Liver (tissue), 3 donors: ENCODE measurements at regions not wholly inside any gene's neighbourhood (a gene's known extent, or its start where the extent isn't known, plus 50 kb on each side); places are given as distances from the start of the nearest gene placed in this dataset.

ENCODE experiments used
- EGR1 ChIP-seq, 2 donors: IDR thresholded peaks; 2 replicates each; pipeline ENCODE4 v1.6.1; 2016 to 2018; ENCODE audit warnings: antibody characterized with exemption in 2 of 2, low read depth in 2 of 2
- FOXA1 ChIP-seq: IDR thresholded peaks from 2 replicates; pipeline ENCODE4 v1.6.1; 2016; ENCODE audit warnings: antibody characterized with exemption
- GABPA ChIP-seq, 2 donors: IDR thresholded peaks in 1 of 2; conservative IDR thresholded peaks in 1 of 2; 2 replicates each; pipeline ENCODE4 v1.6.1; 2016; ENCODE audit warnings: antibody characterized with exemption in 2 of 2, mild to moderate bottlenecking in 1 of 2, moderate library complexity in 1 of 2
- HNF4G ChIP-seq: IDR thresholded peaks from 2 replicates; pipeline ENCODE4 v1.6.1; 2016; ENCODE audit warnings: antibody characterized with exemption
- JUND ChIP-seq, 2 donors: IDR thresholded peaks; 2 replicates each; pipeline ENCODE4 v1.6.1; 2016; ENCODE audit warnings: antibody characterized with exemption in 2 of 2
- RAD21 ChIP-seq, 2 donors: IDR thresholded peaks; 2 replicates each; pipeline ENCODE4 v1.6.1; 2016; ENCODE audit warnings: antibody characterized with exemption in 2 of 2, mild to moderate bottlenecking in 2 of 2
- RXRA ChIP-seq, 2 donors: IDR thresholded peaks; 2 replicates each; pipeline ENCODE4 v1.6.1; 2017 to 2018; ENCODE audit warnings: antibody characterized with exemption in 2 of 2, mild to moderate bottlenecking in 1 of 2
- SP1 ChIP-seq: IDR thresholded peaks from 2 replicates; pipeline ENCODE4 v1.6.1; 2018; ENCODE audit warnings: antibody characterized with exemption, mild to moderate bottlenecking
- TAF1 ChIP-seq: conservative IDR thresholded peaks from 2 replicates; pipeline ENCODE4 v1.6.1; 2016; ENCODE audit warnings: antibody characterized with exemption, mild to moderate bottlenecking
- YY1 ChIP-seq: IDR thresholded peaks from 2 replicates; pipeline ENCODE4 v1.6.1; 2016; ENCODE audit warnings: antibody characterized with exemption, mild to moderate bottlenecking
- TF ChIP-seq, protein P1 (sequence below): fragments of 150-350 bp; IDR thresholded peaks from 2 replicates; pipeline ENCODE4 v1.5.1; 2017; ENCODE audit warnings: improper control_type of control experiment, low read depth, low read length; ENCODE audit not compliant: missing input control
- TF ChIP-seq, protein P2 (sequence below): IDR thresholded peaks from 2 replicates; pipeline ENCODE4 v1.6.1; 2016; ENCODE audit warnings: antibody characterized with exemption
- TF ChIP-seq, protein P3 (sequence below): IDR thresholded peaks from 2 replicates; pipeline ENCODE4 v1.6.1; 2016; ENCODE audit warnings: antibody characterized with exemption
- TF ChIP-seq, protein P4 (sequence below): IDR thresholded peaks from 2 replicates; pipeline ENCODE4 v1.6.1; 2016; ENCODE audit warnings: antibody characterized with exemption, mild to moderate bottlenecking
- donor health status: healthy.
- donor health status: healthy.

DNA sequence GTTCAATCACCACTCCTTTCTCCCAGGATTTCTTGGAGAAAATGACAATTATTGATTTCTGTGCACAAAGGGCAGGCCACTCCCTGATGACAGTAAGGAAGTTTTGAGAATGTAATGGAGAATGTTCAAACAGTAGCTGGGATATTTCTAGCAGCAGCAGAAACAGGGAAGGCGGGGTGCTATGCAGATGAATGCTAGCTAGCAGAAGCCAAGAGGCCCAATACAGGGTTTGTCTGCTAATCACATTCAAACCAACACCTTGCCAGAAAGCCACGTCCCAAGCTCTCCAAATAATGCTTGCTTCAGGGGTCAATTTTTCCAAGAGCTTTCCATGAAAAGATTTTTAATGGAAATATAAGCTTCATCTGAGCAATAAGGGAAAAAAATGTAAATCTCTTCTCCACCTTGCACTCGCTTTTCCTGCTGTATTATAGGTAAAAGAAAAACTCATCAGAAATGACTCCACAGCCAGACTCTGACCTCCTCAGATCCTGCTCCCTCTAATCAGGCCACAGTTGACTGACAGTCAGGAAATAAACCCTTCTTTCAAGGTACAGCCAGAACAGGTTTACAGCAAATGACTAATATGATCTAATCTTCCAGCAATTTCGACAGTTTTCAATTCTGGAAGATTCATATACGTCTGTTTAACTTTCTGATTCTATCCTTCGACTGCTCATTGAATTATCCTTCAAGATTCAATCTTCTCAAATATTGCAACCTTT lies 84.7 kb upstream of the PCDH19 start:
- TF ChIP-seq EGR1 (IDR thresholded peaks at IDR 0.05; ENCODE audit: low read depth in 2 of 2), result no peak
- no peak for TF ChIP-seq RAD21 (IDR thresholded peaks at IDR 0.05)
- TF ChIP-seq, protein P1, sequence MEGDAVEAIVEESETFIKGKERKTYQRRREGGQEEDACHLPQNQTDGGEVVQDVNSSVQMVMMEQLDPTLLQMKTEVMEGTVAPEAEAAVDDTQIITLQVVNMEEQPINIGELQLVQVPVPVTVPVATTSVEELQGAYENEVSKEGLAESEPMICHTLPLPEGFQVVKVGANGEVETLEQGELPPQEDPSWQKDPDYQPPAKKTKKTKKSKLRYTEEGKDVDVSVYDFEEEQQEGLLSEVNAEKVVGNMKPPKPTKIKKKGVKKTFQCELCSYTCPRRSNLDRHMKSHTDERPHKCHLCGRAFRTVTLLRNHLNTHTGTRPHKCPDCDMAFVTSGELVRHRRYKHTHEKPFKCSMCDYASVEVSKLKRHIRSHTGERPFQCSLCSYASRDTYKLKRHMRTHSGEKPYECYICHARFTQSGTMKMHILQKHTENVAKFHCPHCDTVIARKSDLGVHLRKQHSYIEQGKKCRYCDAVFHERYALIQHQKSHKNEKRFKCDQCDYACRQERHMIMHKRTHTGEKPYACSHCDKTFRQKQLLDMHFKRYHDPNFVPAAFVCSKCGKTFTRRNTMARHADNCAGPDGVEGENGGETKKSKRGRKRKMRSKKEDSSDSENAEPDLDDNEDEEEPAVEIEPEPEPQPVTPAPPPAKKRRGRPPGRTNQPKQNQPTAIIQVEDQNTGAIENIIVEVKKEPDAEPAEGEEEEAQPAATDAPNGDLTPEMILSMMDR, result no peak
- TF ChIP-seq, protein P2, sequence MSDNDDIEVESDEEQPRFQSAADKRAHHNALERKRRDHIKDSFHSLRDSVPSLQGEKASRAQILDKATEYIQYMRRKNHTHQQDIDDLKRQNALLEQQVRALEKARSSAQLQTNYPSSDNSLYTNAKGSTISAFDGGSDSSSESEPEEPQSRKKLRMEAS, result no peak
- TF ChIP-seq FOXA1, result no peak
- no peak for TF ChIP-seq JUND (IDR thresholded peaks at IDR 0.05)
- TF ChIP-seq TAF1, result no peak
- TF ChIP-seq RXRA (IDR thresholded peaks at IDR 0.05), result no peak
- TF ChIP-seq GABPA (IDR thresholded peaks at IDR 0.05 in 1 of 2, conservative IDR thresholded peaks at IDR 0.05 in 1 of 2), result no peak
- no peak for TF ChIP-seq SP1
- no peak for TF ChIP-seq YY1
- TF ChIP-seq, protein P3, sequence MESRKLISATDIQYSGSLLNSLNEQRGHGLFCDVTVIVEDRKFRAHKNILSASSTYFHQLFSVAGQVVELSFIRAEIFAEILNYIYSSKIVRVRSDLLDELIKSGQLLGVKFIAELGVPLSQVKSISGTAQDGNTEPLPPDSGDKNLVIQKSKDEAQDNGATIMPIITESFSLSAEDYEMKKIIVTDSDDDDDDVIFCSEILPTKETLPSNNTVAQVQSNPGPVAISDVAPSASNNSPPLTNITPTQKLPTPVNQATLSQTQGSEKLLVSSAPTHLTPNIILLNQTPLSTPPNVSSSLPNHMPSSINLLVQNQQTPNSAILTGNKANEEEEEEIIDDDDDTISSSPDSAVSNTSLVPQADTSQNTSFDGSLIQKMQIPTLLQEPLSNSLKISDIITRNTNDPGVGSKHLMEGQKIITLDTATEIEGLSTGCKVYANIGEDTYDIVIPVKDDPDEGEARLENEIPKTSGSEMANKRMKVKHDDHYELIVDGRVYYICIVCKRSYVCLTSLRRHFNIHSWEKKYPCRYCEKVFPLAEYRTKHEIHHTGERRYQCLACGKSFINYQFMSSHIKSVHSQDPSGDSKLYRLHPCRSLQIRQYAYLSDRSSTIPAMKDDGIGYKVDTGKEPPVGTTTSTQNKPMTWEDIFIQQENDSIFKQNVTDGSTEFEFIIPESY, result no peak
- TF ChIP-seq, protein P4, sequence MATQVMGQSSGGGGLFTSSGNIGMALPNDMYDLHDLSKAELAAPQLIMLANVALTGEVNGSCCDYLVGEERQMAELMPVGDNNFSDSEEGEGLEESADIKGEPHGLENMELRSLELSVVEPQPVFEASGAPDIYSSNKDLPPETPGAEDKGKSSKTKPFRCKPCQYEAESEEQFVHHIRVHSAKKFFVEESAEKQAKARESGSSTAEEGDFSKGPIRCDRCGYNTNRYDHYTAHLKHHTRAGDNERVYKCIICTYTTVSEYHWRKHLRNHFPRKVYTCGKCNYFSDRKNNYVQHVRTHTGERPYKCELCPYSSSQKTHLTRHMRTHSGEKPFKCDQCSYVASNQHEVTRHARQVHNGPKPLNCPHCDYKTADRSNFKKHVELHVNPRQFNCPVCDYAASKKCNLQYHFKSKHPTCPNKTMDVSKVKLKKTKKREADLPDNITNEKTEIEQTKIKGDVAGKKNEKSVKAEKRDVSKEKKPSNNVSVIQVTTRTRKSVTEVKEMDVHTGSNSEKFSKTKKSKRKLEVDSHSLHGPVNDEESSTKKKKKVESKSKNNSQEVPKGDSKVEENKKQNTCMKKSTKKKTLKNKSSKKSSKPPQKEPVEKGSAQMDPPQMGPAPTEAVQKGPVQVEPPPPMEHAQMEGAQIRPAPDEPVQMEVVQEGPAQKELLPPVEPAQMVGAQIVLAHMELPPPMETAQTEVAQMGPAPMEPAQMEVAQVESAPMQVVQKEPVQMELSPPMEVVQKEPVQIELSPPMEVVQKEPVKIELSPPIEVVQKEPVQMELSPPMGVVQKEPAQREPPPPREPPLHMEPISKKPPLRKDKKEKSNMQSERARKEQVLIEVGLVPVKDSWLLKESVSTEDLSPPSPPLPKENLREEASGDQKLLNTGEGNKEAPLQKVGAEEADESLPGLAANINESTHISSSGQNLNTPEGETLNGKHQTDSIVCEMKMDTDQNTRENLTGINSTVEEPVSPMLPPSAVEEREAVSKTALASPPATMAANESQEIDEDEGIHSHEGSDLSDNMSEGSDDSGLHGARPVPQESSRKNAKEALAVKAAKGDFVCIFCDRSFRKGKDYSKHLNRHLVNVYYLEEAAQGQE, result no peak
- no peak for TF ChIP-seq HNF4G
